IMR-90 (cell line): ENCODE measurements at regions not wholly inside any gene's neighbourhood (a gene's known extent, or its start where the extent isn't known, plus 50 kb on each side); places are given as distances from the start of the nearest gene placed in this dataset.
A peak's percentile ranks its signal among the peaks of the same experiment; 100 is the strongest.

Experiments used
- BHLHE40 ChIP-seq: fragments of 150-350 bp; IDR thresholded peaks from 2 replicates; pipeline ENCODE4 v1.6.1; 2016; ENCODE audit warnings: mild to moderate bottlenecking, low read depth, low read length
- POLR2A ChIP-seq: IDR thresholded peaks from 2 replicates; pipeline ENCODE4 v1.6.1; 2012; ENCODE audit warnings: mild to moderate bottlenecking, low read depth, low read length
- RAD21 ChIP-seq: IDR thresholded peaks from 2 replicates; pipeline ENCODE4 v1.6.1; 2012; ENCODE audit warnings: low read length, improper control_type of control experiment
- SMC3 ChIP-seq: fragments of 150-350 bp; IDR thresholded peaks from 2 replicates; pipeline ENCODE4 v1.6.1; 2016; ENCODE audit warnings: low read depth, mild to moderate bottlenecking, antibody characterized with exemption, low read length, moderate library complexity
- TF ChIP-seq, protein P1 (sequence below): fragments of 150-350 bp; IDR thresholded peaks from 2 replicates; pipeline ENCODE4 v1.6.1; 2016; ENCODE audit warnings: low read depth, mild to moderate bottlenecking, low read length, moderate library complexity, borderline replicate concordance
- TF ChIP-seq, protein P2 (sequence below): conservative IDR thresholded peaks from 2 replicates; pipeline ENCODE4 v1.5.1; 2012; ENCODE audit warnings: mild to moderate bottlenecking, low read depth, low read length, improper control_type of control experiment

DNA sequence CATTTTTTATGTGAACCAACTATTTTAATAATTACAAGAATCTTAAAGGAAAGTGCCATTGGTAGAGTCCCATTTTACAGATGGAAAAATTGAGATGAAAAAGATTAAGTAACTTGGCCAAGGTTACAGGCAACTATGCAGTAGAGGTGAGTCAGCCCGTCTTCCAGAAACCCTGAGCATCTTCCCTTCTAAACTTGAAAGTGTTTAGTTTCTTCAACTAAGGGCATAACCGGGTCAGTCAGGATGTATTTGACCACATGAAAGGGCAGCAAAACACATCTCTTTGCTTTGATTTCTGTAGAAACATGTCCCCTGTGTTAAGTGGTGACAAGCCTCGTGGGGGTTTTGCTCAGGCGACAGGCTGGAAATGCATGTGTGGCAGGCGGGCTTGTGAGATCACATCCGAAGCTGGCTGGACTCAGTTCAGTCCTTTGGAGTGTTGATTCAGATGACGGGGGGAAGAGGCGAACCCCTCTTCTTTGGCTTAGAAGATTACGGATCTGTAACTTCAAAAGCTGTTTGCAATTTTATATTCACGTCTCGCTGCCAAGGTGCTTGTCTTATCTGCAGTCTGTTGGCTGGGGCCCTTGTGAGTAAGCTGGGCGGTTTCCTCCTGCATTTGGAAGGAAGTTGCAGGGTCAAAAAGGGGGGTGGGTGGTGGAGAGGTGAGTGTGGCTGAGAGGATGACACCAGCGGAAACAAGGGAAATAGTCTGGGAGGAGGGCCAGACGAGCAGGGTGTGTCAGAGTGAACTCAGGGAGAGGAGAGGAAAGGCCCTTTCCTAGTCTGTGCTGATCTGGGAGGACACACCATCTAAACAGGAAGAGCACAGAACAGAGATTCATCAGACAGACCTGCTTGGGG lies 78.9 kb upstream of the RPS23 start:
- TF ChIP-seq, protein P1, sequence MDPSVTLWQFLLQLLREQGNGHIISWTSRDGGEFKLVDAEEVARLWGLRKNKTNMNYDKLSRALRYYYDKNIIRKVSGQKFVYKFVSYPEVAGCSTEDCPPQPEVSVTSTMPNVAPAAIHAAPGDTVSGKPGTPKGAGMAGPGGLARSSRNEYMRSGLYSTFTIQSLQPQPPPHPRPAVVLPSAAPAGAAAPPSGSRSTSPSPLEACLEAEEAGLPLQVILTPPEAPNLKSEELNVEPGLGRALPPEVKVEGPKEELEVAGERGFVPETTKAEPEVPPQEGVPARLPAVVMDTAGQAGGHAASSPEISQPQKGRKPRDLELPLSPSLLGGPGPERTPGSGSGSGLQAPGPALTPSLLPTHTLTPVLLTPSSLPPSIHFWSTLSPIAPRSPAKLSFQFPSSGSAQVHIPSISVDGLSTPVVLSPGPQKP: no peak
- TF ChIP-seq, protein P2, sequence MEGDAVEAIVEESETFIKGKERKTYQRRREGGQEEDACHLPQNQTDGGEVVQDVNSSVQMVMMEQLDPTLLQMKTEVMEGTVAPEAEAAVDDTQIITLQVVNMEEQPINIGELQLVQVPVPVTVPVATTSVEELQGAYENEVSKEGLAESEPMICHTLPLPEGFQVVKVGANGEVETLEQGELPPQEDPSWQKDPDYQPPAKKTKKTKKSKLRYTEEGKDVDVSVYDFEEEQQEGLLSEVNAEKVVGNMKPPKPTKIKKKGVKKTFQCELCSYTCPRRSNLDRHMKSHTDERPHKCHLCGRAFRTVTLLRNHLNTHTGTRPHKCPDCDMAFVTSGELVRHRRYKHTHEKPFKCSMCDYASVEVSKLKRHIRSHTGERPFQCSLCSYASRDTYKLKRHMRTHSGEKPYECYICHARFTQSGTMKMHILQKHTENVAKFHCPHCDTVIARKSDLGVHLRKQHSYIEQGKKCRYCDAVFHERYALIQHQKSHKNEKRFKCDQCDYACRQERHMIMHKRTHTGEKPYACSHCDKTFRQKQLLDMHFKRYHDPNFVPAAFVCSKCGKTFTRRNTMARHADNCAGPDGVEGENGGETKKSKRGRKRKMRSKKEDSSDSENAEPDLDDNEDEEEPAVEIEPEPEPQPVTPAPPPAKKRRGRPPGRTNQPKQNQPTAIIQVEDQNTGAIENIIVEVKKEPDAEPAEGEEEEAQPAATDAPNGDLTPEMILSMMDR: no peak
- TF ChIP-seq POLR2A (no peak), RAD21 (no peak; the same call in 1 of the 2 replicates), SMC3 (no peak), BHLHE40 (peak; percentile 15; the same call in 1 of the 2 replicates)
